HG03354 (cell line): ENCODE measurements at regions not wholly inside any gene's neighbourhood (a gene's known extent, or its start where the extent isn't known, plus 50 kb on each side); places are given as distances from the start of the nearest gene placed in this dataset.

ENCODE experiments used
- ATAC-seq: cut with Tn5 transposase; IDR thresholded peaks from one replicate; pipeline ENCODE4 v1.9.1; 2021; ENCODE audit warnings: mild to moderate bottlenecking; ENCODE audit not compliant: unreplicated experiment, poor library complexity, severe bottlenecking

DNA sequence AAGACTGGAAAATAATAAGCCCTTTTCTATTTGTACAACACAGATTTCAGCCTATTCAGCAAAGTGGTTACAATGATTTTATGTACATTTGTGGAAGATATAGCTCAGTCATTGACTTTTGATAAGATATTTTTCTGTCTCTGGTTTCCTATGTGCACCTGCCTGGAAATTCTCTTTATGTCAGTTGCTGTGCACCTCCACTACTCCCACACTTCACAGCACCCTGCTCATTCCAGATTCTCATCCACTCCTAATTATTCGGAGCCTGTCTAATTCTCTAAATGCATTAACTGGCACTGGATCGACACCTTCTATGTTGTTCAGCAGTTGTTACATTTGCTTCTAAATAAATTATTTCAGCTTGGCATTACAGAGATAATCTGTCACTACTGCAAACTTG is 275.1 kb upstream of the RND3 start:
- no peak for ATAC-seq

- no peak for ATAC-seq
Measured at GRCh38 chr2:150759531-150759930, 272.1 kb upstream of the RND3 start.

DNA sequence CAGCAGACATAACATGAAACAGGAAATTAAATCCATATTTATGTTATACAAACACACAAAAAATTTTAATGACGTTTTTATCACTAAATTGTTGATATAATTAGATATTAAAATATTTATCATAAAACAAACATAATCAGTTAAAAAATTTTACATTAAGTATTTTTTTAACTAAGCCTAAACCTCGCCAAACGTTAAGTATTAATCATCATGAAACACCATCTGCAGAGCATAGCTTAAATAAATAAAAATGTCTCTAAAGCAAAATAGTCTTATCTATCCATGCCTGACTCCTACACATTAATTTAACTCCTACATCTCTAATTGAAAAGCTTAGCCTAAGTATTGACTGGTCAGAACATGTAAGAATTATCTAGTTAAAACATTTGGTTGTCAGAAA is 271.6 kb upstream of the RND3 start:
- no peak for ATAC-seq

GRCh38 chr2:150752229-150752628 is 264.8 kb upstream of the RND3 start:
- ATAC-seq = no peak

DNA sequence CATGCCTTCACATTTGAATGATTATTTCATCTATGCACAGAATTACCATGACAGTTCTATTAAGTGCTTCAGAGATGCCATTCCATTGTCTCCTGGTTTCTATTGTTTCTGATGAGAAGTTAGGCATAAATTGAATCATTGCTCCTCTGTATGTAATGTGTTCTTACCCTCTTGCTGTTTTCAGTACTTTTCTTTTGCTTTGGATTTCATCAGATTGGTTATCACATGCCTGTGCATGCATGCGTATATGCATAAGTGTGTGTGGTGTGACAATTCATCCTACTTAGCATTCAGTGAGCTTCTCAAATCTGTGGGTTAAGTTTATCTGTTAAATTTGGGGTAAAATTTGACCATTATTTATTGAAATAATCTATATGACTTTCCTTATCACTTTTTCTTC is 263.3 kb upstream of the RND3 start:
- no peak for ATAC-seq

GRCh38 chr2:150742094-150742493 is 254.6 kb upstream of the RND3 start:
- ATAC-seq = no peak

GRCh38 chr2:150735894-150736498 is 248.5 kb upstream of the RND3 start:
- ATAC-seq = no peak

DNA sequence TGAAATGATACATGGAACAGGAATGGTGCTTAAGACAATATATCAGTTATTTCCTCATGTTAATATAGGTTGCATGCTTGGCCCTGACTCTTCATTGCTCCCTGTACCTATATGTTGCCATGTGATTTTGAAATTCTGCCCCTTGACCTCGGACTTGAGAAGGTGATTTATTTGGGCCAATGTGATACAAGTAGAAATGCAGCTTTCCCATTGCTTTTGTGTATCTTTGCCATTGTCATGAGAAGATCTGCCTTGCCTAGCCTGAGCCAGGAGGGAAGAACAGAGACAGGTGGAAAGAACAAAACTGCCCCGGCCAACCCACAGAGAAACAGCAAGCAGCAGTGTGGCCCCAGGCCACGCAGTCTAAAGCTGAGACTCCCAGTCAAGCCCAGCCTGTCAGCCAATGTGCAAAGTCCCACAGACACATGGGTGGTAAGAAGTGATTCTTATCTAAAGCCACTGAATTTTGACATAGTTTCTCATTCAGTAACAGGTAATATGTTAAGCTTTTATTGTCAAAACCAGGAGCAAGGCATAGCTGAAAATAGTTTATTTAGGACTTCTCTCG is 245.7 kb upstream of the RND3 start:
- ATAC-seq = no peak

DNA sequence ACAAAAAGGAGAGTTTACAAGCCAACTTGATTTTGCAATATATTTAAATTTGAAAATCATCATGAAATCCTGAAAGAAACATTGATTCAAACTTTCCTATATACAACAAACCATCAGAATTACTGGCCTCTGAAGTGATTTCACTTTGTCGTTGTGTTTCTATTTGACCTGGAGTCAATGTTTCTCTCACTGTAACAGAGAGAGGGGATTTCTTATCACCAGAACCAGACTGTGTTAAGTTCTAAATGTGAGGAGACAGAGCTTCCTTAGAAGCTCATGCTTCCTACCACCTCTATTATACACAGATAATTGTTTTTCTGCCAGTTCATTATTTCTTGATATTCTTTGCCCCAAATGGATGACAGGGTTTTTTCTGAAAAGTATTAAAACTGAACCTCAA is 245.0 kb upstream of the RND3 start:
- ATAC-seq = peak; percentile 56

GRCh38 chr2:150732064-150732463 is 244.6 kb upstream of the RND3 start:
- peak; percentile 63 for ATAC-seq

- ATAC-seq = peak; percentile 78
Measured at GRCh38 chr2:150729495-150729955, 242.1 kb upstream of the RND3 start.

GRCh38 chr2:150718280-150718679 is 230.8 kb upstream of the RND3 start:
- ATAC-seq = no peak

DNA sequence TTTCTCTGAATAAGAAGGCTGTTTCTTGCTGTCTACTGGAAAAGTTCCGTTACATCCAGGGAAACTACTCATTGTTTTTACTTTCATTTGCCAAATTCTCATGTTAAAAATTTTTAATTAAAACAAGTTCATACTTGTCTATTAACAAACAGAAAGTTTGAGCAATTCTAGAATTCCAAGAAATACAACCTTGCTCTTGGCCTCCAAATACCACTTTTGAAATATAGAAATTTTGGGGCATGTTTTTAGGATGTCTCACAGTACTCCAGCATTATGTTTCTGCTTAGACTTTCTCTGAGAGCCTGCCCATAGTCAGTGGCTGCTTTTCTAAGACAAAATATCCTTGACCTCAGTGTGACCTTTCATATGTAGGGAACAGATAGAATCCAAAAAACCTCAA is 228.7 kb upstream of the RND3 start:
- no peak for ATAC-seq

- ATAC-seq = no peak
Measured at GRCh38 chr2:150715501-150715900, 228.0 kb upstream of the RND3 start.

DNA sequence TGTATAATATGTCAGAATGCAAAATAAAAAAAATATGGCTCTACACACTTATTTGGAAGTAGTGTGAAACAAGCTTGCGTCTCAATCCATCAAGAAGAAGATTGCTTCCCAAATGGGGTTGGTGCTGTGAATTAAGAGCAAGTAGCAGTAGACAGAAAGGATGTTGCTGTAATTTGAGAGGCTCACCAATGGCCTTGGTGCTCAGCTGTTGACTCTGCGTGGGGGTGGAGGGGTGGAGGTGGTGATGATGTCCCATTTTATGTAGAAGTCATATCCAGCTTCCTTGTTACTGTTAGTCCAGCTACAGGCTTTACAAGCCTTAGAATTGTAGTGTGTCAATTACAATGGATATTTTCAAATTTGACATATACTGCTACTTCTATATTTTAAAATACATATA is 223.4 kb upstream of the RND3 start:
- no peak for ATAC-seq

GRCh38 chr2:150710041-150710440 is 222.6 kb upstream of the RND3 start:
- no peak for ATAC-seq

DNA sequence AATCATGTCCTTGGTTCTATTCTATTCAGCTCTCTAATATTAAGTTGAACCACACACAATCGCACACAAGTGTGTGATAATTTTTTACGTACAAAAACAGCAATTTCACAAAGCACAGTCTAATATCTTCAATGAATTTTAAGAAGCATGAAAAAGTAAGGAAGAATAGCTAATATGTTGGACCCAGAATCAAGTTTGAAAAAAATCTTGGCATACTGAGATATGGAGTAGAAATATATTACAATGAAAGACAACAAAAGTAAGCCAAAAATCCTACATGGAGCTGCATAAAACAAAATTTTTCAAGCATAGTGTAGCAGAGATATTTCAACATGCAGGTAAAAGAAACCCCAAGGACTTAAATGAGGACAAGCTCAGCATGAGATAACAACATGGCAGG is 219.1 kb upstream of the RND3 start:
- no peak for ATAC-seq

GRCh38 chr2:150705767-150706166 is 218.3 kb upstream of the RND3 start:
- ATAC-seq = no peak

- no peak for ATAC-seq
Measured at GRCh38 chr2:150705357-150705756, 217.9 kb upstream of the RND3 start.

DNA sequence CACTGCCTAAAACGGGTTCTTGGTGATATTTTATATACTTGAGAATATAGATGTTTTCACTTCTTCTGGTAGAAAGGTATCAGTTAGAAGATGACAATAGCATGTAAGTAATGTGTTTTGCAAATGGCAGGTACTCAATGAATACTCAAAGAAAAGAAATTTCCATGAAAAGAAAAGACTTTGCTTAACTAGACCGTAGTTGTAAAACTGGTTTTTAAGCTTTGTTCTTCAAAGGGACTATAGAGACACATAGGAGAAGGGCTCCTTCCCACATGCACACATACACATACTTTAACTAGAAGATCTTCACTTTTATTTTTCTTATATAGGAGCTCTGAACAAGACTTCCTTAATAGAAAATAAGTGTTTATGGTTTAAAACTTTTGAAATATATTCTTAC is 215.3 kb upstream of the RND3 start:
- no peak for ATAC-seq

- ATAC-seq = no peak
Measured at GRCh38 chr2:150700666-150701580, 213.5 kb upstream of the RND3 start.
